NCI-H2227 treated with DMSO at 0.1 percent for 48 hours (cell line): ENCODE measurements at regions not wholly inside any gene's neighbourhood (a gene's known extent, or its start where the extent isn't known, plus 50 kb on each side); places are given as distances from the start of the nearest gene placed in this dataset.

Experiments used
- DNase-seq: peaks from one replicate; lab custom pipeline; 2025; lab: John Stamatoyannopoulos, UW

DNA sequence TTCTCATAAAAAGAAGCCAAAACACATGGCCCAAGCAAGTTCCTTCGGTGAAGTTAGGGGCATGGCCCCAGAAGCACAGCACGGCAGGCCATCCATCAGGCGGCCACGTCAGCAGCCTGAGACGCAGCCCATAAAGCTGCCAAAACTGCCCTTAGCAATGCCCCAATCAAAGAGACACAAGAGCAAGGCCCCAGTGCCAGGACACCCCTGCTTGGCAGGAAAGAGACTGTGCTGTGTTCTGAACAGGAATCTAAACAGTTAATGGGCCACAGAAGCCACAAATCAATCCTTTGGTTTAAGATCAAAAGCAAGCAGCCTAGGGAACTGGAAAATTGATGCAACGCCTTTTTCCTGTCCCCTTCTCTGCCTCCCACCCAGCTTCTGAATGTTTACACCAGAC, 497.0 kb upstream of the USP24 start:
- no peak for DNase-seq

DNA sequence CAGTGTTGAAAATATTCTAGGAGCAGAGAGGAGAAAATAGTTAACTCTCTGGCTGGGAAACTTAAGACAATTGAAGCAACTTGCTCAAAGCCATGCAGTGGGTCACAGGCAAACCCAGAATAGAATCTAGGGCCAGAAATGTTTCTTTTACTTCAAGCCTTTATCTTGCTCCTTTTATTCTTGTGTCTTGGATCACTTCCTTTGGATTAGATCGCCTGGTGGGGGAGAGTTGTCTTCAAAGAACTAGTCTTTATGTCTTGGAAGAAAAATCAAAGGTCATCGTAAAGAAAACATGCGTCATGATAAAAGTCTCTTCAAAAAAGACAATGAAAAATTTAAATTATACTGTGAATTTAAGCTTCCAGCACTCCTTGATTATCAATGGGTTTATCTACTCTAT, 493.6 kb upstream of the USP24 start:
- no peak for DNase-seq

GRCh38 chr1:55707846-55708245, 492.7 kb upstream of the USP24 start:
- no peak for DNase-seq

DNA sequence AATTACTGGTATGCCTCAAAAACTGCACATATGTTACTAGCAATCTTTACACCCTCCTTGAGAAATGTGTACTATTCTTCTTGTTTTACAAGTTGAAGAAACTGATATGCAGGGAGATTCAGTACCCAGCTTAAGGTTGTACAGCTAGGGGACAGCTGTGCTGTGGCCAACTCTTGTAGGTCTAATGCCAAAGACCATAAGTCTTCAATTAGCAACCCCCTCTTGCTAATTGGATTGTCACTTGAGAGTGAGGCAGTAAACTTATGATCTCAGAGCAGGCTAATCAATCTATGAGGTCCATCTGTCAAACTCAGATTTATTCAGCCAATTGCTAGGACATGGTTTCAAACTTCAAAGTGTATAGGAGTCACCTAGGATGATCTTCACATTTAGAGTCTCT, 492.0 kb upstream of the USP24 start:
- no peak for DNase-seq

DNA sequence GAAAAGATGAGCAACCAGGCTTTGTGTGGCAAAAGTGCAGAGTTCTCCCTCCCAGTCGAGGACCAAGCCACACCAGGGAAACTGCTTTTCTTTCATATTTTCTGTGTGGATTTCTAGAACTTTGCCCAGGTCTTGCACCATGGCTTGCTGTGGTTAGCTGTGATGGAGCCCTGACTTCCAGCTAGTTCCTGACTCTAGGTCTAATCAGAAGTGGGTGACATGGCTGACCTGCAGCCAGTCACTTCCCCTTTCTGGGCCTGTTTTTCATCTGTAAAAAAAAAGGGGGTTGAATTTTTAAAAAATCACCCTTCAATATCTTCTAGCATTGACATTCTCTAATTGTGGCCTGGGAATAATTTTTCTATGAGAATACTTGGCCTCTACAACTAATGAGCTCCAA, 491.2 kb upstream of the USP24 start:
- no peak for DNase-seq

DNA sequence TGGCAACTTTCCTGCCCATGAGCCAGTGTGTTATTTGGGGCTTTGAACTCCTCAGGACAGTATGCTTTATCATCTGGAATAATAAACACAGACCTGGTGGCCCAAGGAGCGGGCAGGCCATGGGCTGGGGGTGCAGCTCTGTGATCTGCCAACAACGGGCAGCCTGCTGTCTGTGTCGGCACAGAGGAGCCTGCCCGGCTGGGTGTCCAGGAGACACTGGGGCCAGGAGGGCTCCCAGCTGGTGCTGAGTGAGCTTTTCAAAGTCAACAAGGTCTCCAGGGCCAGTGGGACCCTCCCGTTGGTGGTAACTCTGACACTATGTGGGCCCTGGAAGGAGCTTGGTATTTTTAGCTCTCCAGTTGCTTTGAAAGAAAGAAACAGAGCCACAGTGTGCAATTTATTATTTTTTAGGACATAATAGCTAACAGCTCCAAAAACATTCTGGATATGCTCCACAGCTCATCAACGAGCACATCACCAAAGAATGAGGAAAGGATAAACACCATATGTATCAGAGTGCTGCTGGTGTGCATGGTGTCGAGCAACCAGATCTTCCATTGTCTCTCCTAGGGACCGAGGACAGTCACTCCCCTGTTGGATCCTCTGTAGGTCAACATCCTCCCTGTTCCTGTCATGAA, 488.7 kb upstream of the USP24 start:
- DNase-seq = no peak

- DNase-seq = no peak
Observed at GRCh38 chr1:55702064-55702463, 486.9 kb upstream of the USP24 start.

DNA sequence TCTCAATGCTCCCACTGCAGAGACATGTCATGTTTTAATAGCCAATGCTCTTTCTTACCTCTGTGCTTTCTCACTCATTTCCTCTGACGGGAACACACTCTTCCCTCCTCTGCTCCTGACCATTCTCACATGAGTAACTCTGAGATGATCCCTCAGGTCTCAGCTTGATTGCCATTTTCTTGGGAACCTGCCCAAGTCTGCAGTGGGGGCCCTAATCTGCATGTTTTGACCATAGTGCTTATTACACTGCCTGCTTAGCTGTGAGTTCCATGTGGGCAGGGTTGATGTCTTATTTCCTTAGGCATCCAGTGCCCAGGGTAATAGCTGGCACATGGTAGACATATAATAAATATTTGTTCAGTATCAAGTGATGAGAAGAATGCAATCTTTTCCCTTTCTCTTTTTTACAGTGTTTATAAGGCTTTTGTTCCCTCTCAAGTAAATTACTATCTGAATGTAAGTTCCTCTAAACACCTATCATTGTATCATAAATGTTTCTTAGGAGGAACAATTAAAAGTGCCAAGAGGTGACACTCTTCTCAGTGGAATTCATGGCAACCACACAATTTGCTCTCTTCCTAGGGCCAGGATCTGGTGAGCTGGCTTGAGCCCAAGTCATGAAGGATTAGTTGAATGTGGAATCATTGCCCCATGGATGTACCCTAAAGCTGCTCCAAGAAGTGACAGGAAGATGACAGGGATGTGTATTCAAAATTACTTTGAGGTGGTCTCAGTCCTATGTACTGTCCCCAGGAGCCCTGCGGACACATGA, 485.4 kb upstream of the USP24 start:
- no peak for DNase-seq

GRCh38 chr1:55699228-55699627, 484.1 kb upstream of the USP24 start:
- no peak for DNase-seq

- no peak for DNase-seq
Observed at GRCh38 chr1:55697997-55698535, 482.9 kb upstream of the USP24 start.

GRCh38 chr1:55696891-55697290, 481.7 kb upstream of the USP24 start:
- no peak for DNase-seq

GRCh38 chr1:55696181-55696754, 481.1 kb upstream of the USP24 start:
- no peak for DNase-seq

GRCh38 chr1:55695552-55695951, 480.4 kb upstream of the USP24 start:
- DNase-seq = no peak

- DNase-seq = no peak
Observed at GRCh38 chr1:55695151-55695550, 480.0 kb upstream of the USP24 start.

DNA sequence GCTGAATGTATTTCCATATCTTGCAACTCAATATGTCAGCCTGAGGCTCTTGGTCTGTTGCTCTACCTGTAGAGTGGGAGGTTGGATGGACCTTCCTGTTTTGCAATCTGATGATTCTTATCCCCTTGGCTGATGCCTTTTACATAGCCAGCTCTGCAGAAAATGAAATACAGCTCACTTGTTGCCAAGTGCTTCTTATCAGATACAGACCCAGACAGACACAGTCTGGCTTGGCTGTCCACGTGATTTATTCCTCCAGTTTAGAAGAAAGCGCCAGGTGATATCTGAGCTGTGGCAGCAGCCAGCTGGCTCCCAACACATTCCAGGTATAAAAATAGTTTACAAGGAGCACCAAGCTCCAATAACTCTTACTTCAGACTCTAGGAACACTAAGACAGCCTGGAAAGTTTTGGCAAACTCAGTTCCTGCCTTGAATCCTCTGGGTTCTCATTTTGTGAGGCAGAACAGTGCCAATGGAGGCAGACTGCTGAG, 479.2 kb upstream of the USP24 start:
- no peak for DNase-seq

- DNase-seq = no peak
Observed at GRCh38 chr1:55692726-55693125, 477.6 kb upstream of the USP24 start.

GRCh38 chr1:55690366-55690765, 475.2 kb upstream of the USP24 start:
- no peak for DNase-seq

DNA sequence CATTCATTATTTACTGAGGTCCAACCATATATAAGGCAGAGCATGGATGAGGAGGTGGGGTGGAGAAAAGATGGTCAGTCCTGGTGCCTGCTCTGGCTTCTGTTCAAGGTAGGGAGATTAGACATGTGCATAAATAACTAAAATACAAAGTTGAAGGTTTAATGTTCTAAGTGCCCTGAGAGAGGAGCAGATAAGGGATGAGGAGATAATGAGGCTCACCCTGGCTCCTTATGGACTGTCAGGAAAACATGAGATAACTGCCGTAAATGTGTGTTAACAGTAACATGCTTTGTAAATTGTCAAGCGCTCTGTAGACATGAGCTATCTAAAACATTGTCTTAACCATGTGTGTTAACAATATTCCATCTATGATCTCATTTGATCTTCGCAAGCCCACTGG, 474.6 kb upstream of the USP24 start:
- no peak for DNase-seq

DNA sequence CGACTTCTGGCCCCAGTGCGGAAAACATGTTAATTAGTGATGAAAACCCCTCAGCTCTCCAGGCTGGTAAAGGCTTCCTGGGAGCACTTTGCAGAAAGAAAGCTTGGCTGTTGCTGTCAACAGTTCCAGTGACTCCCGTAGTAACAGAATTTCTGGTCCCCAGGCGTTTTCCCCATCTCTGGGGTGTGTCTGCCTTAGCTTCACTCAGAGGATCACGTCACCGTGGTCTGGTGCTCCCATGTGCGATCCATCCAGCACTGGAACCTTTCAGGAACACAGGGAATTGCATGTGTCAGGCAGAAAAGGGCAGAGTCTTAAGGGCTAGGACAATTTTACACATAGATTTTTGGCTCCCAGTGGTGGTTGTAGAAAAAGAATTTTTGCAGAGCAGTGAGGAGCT, 470.4 kb upstream of the USP24 start:
- DNase-seq = no peak

DNA sequence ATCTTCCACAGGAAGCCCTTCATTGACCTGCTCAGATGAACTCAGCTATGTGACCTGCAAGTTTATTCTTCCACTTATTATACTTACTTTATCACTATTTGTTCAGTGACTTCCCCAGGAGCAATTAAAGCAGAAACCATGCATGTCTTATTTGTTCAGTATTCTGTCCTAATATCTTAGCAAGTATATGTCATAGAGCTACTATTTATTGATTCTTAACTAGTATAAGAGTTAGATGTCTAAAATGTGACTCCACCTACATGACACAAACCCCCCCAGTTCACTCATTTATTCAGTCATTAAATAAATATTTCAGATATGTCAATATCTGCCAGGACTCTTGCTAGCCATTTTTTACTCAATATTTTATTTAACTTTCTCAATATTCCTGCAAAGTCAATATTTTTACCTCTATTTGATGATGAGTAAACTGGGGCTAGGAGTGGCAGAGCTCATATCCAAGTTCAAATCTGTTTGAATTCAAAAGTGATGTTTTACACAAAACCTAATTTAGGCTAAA, 469.0 kb upstream of the USP24 start:
- no peak for DNase-seq

- DNase-seq = no peak
Observed at GRCh38 chr1:55682198-55682597, 467.0 kb upstream of the USP24 start.

DNA sequence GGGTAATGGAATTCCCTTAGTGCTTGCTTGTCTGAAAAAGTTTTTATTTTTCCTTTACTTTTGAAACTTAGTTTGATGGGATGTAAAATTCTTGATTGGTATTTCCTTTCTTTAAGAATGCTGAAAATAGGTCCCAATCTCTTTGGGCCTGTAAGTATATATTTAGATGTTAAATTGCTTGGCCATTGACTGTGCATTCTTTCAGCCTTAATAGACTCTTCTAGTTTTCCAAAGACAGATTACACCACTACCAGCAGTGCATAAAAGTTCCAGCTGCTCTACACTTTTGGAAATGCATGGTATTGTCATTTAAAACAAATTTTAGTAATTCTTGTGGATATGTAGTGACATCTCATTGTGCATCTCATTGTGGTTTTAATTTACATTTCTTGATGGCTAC, 464.8 kb upstream of the USP24 start:
- no peak for DNase-seq

DNA sequence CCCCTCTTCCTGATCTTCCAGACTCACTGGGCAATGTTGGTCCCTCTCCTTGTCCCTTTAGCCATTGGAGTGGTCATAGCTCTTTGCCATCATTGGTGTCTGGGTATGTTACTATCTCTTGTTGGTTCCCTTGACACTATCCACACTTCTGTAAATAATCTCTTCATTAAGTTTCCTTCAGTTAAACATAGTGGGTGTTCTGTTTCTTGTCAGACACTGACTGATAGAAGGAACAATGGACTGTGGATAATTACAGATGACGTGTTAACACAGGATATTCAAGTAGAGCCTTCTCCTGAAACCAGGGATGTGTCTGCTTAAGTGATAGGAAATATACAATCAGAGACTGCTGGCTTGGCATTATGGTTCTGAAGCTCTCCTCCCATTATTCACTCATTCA, 458.3 kb upstream of the USP24 start:
- no peak for DNase-seq
